ENCODE measurements at regions not wholly inside any gene's neighbourhood (a gene's known extent, or its start where the extent isn't known, plus 50 kb on each side); places are given as distances from the start of the nearest gene placed in this dataset.
A peak's percentile ranks its signal among the peaks of the same experiment; 100 is the strongest.

DNA sequence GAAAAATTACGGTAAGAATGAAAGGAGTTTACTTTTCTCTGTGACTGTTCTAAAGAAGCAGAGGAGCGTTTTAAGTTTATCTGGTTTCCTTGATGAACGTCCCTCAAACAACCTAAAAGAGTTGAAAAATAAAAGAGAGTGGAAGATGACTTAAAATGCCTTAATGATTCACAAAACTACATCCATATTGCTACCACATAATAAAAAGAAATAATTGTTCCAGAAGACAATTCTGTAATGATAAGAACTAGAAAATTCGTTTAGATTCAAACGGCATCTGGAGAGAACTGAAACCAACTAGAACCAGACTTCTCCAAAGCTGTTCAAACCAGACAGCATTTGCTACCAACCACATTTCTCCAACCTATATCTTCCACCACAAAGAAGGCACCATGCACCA lies 68.1 kb downstream of the TEKT4 start:
- no peak for DNase-seq

DNA sequence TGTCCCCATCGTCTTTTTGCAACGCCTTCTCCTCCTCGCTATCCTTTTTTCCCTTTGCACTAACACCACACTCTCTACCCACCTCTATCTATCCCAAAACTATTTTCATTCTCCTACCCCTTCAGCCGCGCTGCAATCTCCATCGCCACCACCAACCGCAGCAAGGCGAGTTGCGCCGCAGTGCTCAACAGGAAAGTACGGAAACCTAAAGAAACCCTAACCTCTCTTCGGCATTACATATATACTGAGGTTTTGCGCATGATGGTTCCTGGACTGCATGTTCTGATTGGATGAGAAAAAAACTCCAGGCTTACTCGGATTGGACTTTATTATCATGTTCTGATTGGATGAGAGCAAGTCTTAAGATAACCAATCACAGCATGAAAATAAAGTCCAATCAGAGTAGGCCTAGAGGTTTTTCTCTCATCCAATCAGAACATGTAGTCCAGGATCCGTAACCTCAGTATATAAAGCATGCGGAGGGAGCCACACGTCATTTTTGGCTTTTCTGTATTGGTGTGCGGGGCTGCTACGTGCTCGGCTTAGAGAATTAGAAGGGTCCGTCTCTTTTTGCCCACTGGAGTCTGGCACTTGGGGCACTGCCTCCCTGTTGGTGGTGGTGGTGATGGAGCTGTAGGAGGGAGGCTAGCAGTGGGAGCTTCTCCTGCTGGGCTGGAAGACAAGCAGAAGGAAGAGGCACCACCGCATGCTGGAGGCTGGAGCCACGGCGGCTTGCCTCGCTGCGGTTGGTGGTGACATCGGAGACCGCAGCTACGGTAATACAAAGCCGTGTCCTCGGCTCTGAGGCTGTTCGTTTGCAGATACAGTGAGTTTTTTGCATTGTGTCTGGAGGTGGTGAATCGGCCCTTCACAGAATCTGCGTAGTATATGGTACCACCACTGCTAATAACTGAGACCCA lies 76.1 kb downstream of the TEKT4 start:
- no peak for DNase-seq

DNA sequence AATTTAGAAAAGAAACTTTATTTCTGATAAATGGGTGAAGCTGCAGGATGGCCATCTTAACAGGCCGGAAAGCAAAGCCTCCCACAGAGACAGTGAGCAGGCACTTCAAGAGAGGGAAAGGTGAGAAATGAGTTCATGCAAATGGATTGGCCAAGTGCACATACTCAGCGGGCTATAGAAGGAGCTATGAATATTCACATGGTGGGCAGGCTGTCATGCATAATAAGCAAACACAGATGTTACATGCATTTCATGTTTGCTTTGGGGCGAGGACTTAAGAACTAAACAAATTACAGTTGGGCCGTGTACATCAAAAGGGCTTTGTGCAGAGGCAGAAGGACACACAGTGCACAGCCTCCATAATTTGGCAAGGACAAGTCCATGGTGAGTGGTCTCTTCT lies 69.8 kb upstream of the MAL start:
- DNase-seq, result peak; percentile 5

DNA sequence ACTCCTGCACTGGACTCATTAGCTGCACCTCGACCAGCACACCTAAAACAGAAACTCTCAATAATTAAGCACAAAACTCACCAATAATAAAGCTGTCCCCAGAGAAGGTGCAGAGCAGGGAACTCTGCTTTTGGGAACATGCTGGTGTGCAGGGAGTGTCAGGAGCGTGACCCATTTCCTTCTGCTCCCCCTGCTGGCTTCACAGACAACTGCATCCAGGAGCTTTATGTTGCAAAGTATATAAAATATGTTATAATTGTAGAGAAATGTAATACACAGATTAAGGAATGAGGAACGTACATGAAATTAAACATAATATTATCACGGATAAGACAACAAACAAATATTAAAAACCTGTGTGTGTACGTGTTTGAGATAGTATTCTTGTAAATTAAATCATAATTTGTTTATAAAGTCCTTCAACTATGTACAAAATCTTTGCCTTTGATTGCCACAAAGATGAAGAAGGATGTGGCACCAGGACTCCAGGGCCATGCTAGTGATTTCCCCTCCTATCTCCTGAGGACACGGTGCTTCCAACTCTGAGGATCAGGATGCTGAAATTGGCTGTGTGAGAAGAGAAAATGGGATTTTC lies 68.6 kb upstream of the MAL start:
- DNase-seq, result peak; percentile 46

DNA sequence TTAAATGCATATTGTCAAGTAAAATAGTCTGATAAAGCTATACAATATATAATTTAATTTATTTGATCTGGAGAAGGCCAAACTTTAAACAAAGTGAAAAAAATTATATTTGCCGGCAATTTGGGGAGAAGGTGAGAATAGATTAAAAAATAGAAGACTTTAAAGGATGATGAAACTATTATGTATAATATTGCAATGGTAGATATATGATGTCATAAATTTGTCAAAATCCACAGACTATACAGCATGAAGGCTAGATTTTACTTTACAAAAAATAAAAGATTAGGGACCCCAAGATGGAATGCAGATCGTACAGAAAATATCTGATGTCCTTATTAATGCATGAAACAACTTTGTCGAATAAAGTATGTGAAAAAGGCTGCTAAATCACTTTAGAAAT lies 67.3 kb upstream of the MAL start:
- DNase-seq, result no peak

DNA sequence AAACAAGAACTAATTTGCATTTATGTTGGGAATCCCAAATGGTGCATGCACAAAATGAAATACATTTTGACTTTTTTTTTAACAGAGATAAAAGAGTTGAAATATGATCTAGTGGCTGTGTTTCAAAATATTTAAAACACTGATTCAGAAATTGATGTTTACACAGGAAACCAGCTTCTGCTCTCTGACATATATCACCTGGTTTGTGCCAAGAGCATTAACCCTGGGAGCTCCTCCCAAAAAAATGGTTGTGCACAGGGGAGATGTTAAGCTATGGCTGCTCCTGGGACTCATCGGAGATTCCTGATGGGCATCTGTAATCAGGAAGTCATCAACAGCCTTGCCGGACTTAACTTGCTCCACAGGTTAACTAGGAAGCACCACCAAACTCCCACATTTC lies 65.2 kb upstream of the MAL start:
- no peak for DNase-seq

DNA sequence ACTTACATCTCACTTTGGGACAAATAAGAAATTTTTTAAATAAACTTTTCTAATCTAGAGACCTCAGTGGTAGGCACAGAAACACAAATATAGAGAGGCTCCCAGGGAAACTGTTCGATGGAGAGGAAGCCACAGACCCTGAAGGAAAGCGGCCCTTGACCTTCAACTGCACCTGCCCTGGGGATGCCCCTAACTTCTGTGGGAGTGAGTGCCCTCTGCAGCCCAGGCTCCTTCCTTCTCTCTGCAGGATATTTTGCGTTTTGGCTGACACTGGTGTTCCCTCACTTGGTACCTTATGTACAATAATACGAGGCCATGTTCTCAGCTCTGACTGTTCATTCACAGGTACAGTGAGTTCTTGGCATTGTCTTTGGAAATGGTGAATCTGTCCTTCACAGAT lies 64.8 kb upstream of the MAL start:
- DNase-seq, result no peak

DNA sequence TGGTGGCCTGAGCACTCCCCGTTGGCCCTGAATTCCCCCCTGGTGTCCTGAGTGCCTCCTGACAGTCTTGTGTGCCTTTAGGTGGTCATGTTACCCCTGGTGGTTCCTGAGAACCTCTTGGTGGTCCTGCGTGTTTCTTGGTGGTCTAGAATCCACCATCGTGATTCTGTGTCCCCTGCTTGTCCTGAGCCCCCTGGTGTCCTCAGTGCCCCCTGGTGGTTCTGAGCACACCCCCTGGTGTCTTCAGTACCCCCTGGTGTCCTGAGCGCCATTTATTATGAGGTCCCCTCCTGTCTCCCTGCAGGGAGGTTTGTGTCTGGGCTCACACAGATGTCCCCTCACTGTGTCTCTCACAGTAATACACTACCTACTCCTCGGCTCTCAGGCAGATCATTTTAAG lies 61.3 kb upstream of the MAL start:
- DNase-seq, result no peak

DNA sequence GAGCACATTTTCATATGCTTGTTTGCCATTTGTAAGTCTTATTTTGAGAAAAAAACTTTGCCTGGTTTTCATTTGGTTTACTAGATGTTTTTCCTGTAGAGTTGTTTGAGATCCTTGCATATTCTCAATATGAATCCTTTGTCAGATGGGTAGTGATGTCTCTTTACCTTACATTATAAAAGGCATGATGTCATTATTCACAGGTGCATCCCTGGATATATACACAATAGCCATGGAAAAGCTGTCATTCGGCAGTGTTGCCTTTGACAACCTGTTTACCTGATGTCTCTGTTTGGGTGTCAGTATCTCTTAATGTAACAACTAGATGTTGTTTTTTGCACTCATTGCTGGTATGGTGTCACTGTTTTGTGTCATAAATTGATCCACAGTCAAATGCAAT lies 58.8 kb upstream of the MAL start:
- no peak for DNase-seq

DNA sequence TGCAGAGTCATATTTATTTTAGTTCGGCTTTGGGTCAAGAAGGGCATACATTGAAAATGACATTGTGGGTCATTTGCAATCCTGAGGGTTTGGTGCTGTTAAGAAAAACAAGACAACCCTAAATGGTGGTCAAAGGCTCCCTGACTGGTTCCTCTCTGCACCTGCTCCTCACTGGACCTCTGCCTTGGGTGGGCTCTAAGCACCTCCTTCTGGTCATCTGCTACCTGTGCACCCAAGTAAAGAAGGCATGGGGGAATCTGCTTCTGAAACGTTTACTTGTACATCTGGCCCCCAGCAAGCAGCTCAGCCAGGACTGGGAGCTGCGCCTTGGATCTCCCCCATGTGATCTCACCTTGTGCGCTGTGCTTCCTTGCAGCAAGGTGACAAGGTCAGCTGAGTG lies 55.2 kb upstream of the MAL start:
- no peak for DNase-seq
